ENCODE measurements at regions not wholly inside any gene's neighbourhood (a gene's known extent, or its start where the extent isn't known, plus 50 kb on each side); places are given as distances from the start of the nearest gene placed in this dataset.
"Not testable (repeated sequence)": the region's sequence is repeated elsewhere in the genome, so short reads cannot be mapped to it uniquely, and the experiment has no call there.

- not testable (repeated sequence) for DNase-seq (ENCODE audit: low read depth, low spot score)
Measured at GRCh38 chr7:120066898-120067297, 206.1 kb upstream of the KCND2 start.

DNA sequence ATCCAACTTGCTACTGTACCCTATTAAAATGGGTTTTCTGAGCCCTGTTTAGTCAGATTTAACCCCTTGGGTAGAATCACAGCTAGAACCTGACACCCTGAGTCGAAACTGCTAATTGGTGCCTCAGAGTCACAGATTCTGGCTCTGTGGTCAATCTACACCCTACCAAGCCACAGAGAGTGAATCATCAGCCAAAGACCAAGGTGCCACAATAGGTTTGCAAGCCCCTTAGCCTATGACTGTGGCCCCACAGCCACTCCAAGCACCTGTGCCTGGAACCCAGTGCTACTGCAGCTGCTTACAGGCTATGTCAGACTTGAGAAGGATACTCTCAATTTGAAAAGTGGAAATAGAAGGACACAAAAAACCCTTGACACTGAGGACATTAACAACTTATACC lies 202.8 kb upstream of the KCND2 start:
- no peak for DNase-seq (ENCODE audit: low read depth, low spot score)

DNA sequence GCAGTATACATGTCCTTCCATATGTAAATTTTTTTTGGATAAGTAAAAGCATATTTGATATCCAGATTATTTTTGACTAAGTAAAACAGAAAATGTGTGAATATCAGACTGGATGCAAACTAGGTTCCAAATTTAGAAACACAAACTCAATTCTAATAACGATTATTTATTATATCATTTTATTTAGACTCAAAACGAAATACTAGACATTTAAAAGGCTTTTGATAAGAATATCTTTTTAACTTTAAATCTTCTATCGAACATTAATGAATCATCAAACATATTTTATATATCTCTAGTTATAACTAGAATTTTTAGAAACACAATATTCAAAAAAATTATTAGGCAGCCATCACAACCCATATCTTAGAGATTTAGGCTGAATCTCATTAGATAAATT lies 195.2 kb upstream of the KCND2 start:
- DNase-seq (ENCODE audit: low read depth, low spot score), result no peak

DNA sequence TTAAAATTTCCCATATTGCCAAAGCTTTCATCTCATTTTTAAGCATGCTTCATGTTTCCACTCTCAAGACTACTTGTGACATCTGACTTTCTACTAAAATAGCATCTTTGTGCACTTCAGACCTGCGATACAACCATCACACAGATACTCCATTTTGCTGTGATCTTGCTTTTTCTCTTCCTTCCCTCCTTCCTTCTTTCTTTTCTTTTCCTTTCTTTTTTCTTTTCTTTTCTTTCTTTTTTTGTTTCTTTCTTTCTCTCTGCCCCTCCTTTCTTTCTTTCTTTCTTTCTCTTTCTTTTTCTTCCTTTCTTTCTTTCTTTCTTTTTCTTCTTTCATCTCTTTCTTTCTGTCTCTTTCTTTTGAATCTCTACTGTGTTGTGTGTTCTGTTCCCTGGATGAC lies 194.0 kb upstream of the KCND2 start:
- no peak for DNase-seq (ENCODE audit: low read depth, low spot score)

GRCh38 chr7:120079704-120080103 lies 193.3 kb upstream of the KCND2 start:
- DNase-seq (ENCODE audit: low read depth, low spot score), result no peak

GRCh38 chr7:120086468-120086867 lies 186.5 kb upstream of the KCND2 start:
- DNase-seq (ENCODE audit: low read depth, low spot score), result not testable (repeated sequence)

DNA sequence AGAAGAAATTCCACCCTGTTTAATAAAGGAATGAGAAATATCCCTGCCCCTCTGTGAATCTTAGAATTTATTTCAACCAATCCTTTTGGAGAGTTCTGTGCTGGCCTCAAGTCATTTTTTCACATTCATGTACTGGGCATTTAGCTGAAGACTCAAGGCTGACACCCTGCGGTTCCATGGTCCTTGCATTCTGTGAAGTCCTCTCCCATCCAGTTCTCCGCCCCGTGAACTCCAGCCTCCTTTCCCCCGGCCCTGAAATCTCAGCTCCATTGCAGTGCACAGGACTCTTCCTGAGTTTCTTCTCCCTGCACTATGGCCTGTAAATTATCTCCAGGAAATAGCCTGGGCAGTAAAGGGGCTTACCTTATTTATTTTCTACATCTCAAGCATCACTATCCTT lies 183.0 kb upstream of the KCND2 start:
- no peak for DNase-seq (ENCODE audit: low read depth, low spot score)

GRCh38 chr7:120091807-120092206 lies 181.2 kb upstream of the KCND2 start:
- no peak for DNase-seq (ENCODE audit: low read depth, low spot score)

DNA sequence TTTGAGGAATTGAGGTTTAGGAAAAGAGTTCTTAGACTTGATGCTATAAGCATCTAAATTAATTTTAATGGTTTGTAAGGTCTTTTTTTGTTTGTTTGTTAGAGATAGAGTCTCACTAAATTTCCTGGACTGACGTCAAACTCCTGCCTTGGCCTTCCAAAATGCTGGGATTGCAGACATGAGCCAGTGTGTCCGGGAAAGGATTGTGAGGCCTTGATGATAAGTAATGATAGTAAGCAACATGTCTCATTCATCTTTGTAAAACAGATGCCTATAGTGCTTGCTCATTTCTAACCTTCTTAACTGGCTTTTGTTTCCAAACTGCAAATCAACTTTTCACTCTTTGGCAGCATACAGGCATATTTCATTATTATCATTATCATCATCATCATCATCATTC lies 176.0 kb upstream of the KCND2 start:
- no peak for DNase-seq (ENCODE audit: low read depth, low spot score)

DNA sequence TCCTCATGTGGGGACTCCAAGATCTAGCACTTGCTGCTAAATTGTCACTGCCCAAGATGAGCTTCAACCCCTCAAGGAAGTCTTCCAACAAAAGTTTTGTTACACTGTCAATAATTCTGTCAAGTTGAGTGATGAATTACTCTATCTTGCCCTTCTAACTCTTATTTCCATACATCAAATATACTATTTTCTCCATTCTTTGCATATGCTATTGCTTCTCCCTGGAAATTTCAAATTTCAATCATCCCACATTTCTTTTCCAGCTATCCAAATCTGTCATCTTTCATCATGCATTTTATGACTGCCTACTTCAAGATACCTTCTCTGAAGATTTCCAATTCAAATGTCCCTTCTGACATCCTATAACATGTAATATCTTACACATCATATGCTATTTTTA lies 175.2 kb upstream of the KCND2 start:
- DNase-seq (ENCODE audit: low read depth, low spot score), result no peak

- no peak for DNase-seq (ENCODE audit: low read depth, low spot score)
Measured at GRCh38 chr7:120108376-120108775, 164.6 kb upstream of the KCND2 start.

- no peak for DNase-seq (ENCODE audit: low read depth, low spot score)
Measured at GRCh38 chr7:120110169-120110568, 162.8 kb upstream of the KCND2 start.

DNA sequence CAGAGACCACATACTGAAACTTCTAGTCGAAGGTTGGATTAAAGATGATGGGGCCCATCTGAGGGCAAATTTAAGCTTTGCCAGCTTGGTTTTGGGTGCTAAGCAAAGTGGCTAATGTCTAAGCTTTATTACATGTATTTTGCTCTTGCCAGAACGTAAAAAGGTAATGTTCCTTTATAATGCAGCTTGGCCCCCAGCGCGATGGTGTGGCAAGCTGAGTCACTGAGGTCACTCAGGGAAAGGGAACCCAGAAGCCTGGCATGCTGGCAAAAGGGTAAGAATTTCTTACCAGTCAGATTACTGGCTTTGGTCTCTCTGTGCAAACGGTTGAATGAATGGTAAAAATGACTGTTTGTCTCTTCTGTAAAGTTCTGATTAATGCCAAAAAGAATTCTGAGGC lies 158.3 kb upstream of the KCND2 start:
- DNase-seq (ENCODE audit: low read depth, low spot score), result no peak

DNA sequence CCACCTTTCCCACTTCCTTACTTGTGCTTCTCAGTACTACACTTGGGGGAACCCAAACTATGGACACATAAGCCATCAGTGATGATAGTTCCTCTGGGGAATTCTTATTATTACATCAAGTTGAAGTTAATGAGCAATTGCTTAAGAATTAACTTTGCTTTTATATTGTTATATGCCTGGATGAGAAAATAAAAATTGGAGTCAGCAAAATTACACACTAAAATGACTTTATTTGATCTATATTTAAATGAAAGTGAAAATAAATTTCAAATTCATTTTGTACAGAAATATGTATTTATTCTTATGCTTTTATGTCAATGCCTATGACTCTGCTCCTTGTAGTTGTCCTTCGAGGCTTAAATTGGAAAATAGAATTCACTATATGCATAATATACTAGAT lies 149.4 kb upstream of the KCND2 start:
- no peak for DNase-seq (ENCODE audit: low read depth, low spot score)

DNA sequence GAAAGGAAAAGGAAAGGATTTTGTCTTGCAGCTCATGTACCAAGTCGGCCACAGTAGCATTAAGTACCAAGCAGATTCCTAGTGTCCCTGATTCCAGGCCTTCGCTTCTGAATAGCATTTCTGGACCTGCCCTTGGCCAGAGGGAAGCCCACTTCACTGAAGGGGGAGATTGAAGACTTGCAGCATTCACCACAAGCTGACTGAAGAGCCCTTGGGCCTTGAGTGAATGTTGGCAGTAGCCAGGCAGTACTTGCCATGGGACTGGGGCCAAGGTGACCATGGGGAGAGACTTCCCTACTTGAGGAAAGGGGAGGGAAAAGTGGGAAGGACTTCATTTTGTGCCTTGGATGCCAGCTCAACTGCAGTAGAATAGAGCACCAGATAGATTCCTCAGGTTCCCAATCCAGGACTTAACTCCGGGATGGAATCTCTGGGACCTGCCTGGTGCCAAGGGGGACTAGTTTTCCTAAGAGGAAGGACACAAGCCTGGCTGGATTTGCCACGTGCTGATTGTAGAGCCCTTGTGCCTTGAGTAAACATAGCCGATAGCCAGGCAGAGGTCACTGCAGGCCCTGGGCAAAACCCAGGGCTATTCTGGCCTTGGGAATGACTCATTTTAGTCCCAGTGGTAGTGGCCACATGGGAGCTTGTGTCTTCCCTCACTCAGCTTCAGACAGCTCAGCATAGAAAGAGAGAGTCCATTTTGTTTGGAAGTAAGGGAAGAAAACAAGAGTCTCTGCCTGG lies 141.7 kb upstream of the KCND2 start:
- DNase-seq (ENCODE audit: low read depth, low spot score), result no peak

- no peak for DNase-seq (ENCODE audit: low read depth, low spot score)
Measured at GRCh38 chr7:120138497-120138896, 134.5 kb upstream of the KCND2 start.

DNA sequence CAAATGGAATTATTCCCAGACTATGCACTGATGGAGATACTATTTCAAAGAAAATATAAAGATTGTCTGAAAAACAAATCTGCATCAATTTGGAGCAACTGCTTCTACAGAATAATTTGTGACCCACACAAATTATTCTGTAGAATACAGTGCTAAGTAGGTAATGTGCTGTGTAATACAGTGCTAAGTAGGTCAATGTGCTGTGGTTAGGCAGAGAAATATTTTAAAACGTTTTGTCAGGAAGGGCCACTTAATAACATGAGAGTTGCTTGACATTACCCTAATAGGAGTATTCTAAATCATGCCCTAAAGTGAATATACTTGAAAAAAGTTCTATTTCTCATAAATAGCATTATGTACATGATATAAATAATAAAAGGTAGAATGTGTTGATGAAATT lies 116.5 kb upstream of the KCND2 start:
- no peak for DNase-seq (ENCODE audit: low read depth, low spot score)

- DNase-seq (ENCODE audit: low read depth, low spot score), result no peak
Measured at GRCh38 chr7:120160166-120160565, 112.8 kb upstream of the KCND2 start.

DNA sequence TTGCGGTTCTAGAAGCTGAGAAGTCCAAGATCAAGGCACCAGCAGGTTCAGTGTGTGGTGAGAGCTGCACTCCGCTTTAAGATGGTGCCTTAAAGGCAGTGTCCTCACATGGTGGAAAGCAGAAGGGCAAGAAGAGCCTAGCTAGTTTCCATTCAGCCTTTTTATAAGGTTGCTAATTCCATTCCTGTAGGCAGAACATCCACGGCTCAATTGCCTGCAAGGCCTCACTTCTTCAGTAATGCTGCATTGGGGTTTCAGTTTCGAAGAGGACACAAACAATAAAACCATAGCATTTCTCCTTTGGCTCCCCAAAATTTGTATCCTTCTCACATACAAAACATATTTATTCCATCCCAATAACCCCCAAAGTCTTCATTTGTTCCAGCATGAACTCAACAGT lies 109.5 kb upstream of the KCND2 start:
- DNase-seq (ENCODE audit: low read depth, low spot score), result no peak

- no peak for DNase-seq (ENCODE audit: low read depth, low spot score)
Measured at GRCh38 chr7:120165227-120165626, 107.7 kb upstream of the KCND2 start.

- DNase-seq (ENCODE audit: low read depth, low spot score), result peak; percentile 18
Measured at GRCh38 chr7:120168066-120168465, 104.9 kb upstream of the KCND2 start.

GRCh38 chr7:120169996-120170783 lies 102.8 kb upstream of the KCND2 start:
- no peak for DNase-seq (ENCODE audit: low read depth, low spot score)

GRCh38 chr7:120170834-120171233 lies 102.1 kb upstream of the KCND2 start:
- no peak for DNase-seq (ENCODE audit: low read depth, low spot score)
